ENCODE measurements at regions not wholly inside any gene's neighbourhood (a gene's known extent, or its start where the extent isn't known, plus 50 kb on each side); places are given as distances from the start of the nearest gene placed in this dataset.

GRCh38 chr20:4069751-4070150 lies 54.4 kb upstream of the RNF24 start:
- DNase-seq: no peak

DNA sequence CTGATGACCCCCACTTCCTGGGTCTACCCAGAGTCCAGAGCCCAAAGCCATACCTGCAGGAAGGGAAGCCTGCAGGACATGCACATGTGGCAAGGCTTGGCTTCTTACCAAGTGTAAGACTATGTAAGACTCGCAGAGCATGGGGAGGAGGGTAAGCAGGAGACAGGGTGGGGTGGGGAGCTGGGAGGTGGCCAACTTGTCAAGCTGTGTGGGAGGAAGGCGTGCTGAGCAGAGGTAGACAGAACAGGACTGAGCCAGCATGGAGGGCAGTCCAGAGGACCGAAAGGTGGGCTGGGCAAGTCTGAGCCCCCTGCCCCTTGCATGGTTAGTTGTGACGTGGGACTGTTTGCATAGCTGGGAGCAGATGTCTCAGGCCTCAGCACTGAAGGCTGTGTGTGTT lies 53.4 kb upstream of the RNF24 start:
- no peak for DNase-seq

- DNase-seq: no peak
Observed at GRCh38 chr20:4067600-4068261, 52.4 kb upstream of the RNF24 start.

DNA sequence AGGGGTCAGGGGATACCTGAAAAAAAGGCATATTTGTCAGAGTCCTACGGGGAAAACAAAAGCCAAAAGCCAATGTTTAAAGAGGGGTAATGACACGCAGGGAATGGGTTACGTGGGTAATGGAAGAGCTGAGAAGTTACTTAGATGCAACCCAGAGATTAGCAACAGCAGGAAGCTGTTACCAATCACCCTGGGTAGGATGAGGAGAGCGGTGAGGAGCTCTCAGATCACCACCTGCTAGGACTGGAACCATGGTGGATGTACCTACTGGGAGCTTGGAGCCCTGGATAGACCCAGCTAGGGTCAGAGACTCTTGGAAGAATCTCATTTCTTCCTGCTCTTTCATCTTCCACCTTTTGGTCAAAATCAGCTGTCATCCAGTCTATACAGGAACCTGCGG lies 51.2 kb upstream of the RNF24 start:
- DNase-seq: no peak

DNA sequence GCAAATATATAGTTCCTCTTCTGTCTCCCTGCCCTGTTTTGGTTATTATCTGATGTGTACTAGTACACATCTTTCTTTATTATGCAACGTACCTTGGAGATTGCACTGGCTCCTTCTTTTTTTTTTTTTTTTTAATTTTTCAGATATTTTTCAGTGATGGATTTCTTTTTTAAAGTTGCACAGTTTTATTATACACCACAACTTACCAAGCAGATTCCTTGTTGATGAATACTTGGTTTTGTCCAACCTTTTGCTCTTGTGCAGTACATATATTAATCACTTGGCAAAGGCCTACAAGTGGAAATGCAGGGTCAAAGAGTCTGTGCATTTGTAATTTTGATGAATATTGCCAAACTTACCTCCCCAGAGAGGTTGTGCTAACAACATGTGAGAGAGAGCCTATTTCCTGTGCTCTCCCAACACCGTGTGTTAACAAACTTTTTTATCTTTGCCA lies 50.1 kb upstream of the RNF24 start:
- DNase-seq: no peak

All from CD4-positive, alpha-beta T cell treated with Interleukin-10 for 1 hour (primary cell).